Osteoblast (primary cell): ENCODE measurements at regions not wholly inside any gene's neighbourhood (a gene's known extent, or its start where the extent isn't known, plus 50 kb on each side); places are given as distances from the start of the nearest gene placed in this dataset.

Source experiments
- DNase-seq: peaks from one replicate; pipeline ENCODE4 v3.0.0; 2011; ENCODE audit warnings: low spot score, mixed read lengths; ENCODE audit not compliant: insufficient read length; ENCODE audit errors: missing footprints
- H2AFZ ChIP-seq: 2 replicates; pipeline ENCODE4 v1.6.0; 2011; ENCODE audit warnings: mild to moderate bottlenecking, low read length
- H3K27ac ChIP-seq: 2 replicates; pipeline ENCODE4 v1.5.1; 2011; ENCODE audit warnings: mild to moderate bottlenecking, low read depth, low read length, moderate library complexity
- H3K27me3 ChIP-seq: 2 replicates; pipeline ENCODE4 v1.6.0; 2012; ENCODE audit warnings: mild to moderate bottlenecking, control low read depth, inconsistent platforms, low read length, moderate library complexity; ENCODE audit not compliant: insufficient read depth
- H3K36me3 ChIP-seq: 2 replicates; pipeline ENCODE4 v1.5.1; 2011; ENCODE audit warnings: mild to moderate bottlenecking, low read length, control low read depth, moderate library complexity; ENCODE audit not compliant: insufficient read depth
- H3K4me1 ChIP-seq: 2 replicates; pipeline ENCODE4 v1.5.1; 2011; ENCODE audit warnings: mild to moderate bottlenecking, low read length, control low read depth, moderate library complexity; ENCODE audit not compliant: insufficient read depth
- H3K4me2 ChIP-seq: 2 replicates; pipeline ENCODE4 v1.6.0; 2011; ENCODE audit warnings: mild to moderate bottlenecking, low read length; ENCODE audit not compliant: insufficient read depth
- H3K4me3 ChIP-seq: fragments of 200-600 bp; sonication (generic); 3 replicates; pipeline ENCODE4 v1.5.1; 2012; ENCODE audit warnings: mild to moderate bottlenecking, low read length, inconsistent platforms; ENCODE audit not compliant: insufficient read depth
- H3K79me2 ChIP-seq: 2 replicates; pipeline ENCODE4 v1.6.0; 2012; ENCODE audit warnings: mild to moderate bottlenecking, low read length, control low read depth, inconsistent platforms; ENCODE audit not compliant: insufficient read depth
- H3K9me3 ChIP-seq: 2 replicates; pipeline ENCODE4 v1.5.1; 2011; ENCODE audit warnings: low read depth, low read length, control low read depth
- H4K20me1 ChIP-seq: 2 replicates; pipeline ENCODE4 v1.6.0; 2012; ENCODE audit warnings: mild to moderate bottlenecking, low read length, control low read depth; ENCODE audit not compliant: insufficient read depth
- TF ChIP-seq, protein P1 (sequence below): IDR thresholded peaks from 2 replicates; pipeline ENCODE4 v1.5.1; 2011; ENCODE audit warnings: mild to moderate bottlenecking, low read depth, low read length, moderate library complexity; ENCODE audit errors: extremely low read depth

GRCh38 chr13:47211106-47211505, 314.3 kb upstream of the HTR2A start:
- H3K27ac ChIP-seq, result no peak overlapping the region
- H3K9me3 ChIP-seq, result no peaks in the 10 kb centered on the region
- peak overlapping the region; percentile 35 for H2AFZ ChIP-seq
- no peaks in the 10 kb centered on the region for H3K27me3 ChIP-seq
- H3K36me3 ChIP-seq, result no peaks in the 10 kb centered on the region
- H3K79me2 ChIP-seq, result no peaks in the 10 kb centered on the region
- DNase-seq, result no peak
- peaks cover 5% of the 10 kb centered on the region for H3K4me1 ChIP-seq
- TF ChIP-seq, protein P1, sequence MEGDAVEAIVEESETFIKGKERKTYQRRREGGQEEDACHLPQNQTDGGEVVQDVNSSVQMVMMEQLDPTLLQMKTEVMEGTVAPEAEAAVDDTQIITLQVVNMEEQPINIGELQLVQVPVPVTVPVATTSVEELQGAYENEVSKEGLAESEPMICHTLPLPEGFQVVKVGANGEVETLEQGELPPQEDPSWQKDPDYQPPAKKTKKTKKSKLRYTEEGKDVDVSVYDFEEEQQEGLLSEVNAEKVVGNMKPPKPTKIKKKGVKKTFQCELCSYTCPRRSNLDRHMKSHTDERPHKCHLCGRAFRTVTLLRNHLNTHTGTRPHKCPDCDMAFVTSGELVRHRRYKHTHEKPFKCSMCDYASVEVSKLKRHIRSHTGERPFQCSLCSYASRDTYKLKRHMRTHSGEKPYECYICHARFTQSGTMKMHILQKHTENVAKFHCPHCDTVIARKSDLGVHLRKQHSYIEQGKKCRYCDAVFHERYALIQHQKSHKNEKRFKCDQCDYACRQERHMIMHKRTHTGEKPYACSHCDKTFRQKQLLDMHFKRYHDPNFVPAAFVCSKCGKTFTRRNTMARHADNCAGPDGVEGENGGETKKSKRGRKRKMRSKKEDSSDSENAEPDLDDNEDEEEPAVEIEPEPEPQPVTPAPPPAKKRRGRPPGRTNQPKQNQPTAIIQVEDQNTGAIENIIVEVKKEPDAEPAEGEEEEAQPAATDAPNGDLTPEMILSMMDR, result no peak
- H4K20me1 ChIP-seq, result no peaks in the 10 kb centered on the region
- no peak overlapping the region for H3K4me3 ChIP-seq
- H3K4me2 ChIP-seq, result no peak overlapping the region

- no peaks in the 10 kb centered on the region for H4K20me1 ChIP-seq
These were observed 309.3 kb upstream of the HTR2A start for GRCh38 chr13:47206111-47206510.

GRCh38 chr13:47190696-47191305, 293.9 kb upstream of the HTR2A start:
- Histone ChIP-seq H3K4me1 (peaks cover 2% of the 10 kb centered on the region), H3K27me3 (no peaks in the 10 kb centered on the region), H3K4me3 (no peak overlapping the region), H3K36me3 (no peaks in the 10 kb centered on the region), H3K4me2 (no peak overlapping the region), H4K20me1 (no peaks in the 10 kb centered on the region), H3K9me3 (no peaks in the 10 kb centered on the region), H3K79me2 (no peaks in the 10 kb centered on the region), H3K27ac (no peak overlapping the region), H2AFZ (no peak overlapping the region)
- TF ChIP-seq, protein P1, result no peak
- DNase-seq, result no peak

More at GRCh38 chr13:47206111-47206510, 309.3 kb upstream of the HTR2A start:
- Histone ChIP-seq H3K4me1 (no peaks in the 10 kb centered on the region), H3K36me3 (no peaks in the 10 kb centered on the region), H3K27me3 (no peaks in the 10 kb centered on the region), H3K4me2 (no peak overlapping the region), H2AFZ (peak overlapping the region; percentile 31), H3K79me2 (no peaks in the 10 kb centered on the region), H3K27ac (no peak overlapping the region), H3K4me3 (no peak overlapping the region), H3K9me3 (no peaks in the 10 kb centered on the region)
- TF ChIP-seq, protein P1, result no peak
- DNase-seq, result no peak

GRCh38 chr13:47188802-47189201, 291.9 kb upstream of the HTR2A start:
- no peak for DNase-seq
- no peak overlapping the region for H2AFZ ChIP-seq
- no peaks in the 10 kb centered on the region for H3K27me3 ChIP-seq
- H3K4me3 ChIP-seq, result no peak overlapping the region
- no peak overlapping the region for H3K4me2 ChIP-seq
- peaks cover 2% of the 10 kb centered on the region for H3K4me1 ChIP-seq
- no peaks in the 10 kb centered on the region for H3K79me2 ChIP-seq
- no peak overlapping the region for H3K27ac ChIP-seq
- no peaks in the 10 kb centered on the region for H3K9me3 ChIP-seq
- no peaks in the 10 kb centered on the region for H3K36me3 ChIP-seq
- no peaks in the 10 kb centered on the region for H4K20me1 ChIP-seq
- TF ChIP-seq, protein P1, result no peak
